Panc1 (cell line): ENCODE measurements at regions not wholly inside any gene's neighbourhood (a gene's known extent, or its start where the extent isn't known, plus 50 kb on each side); places are given as distances from the start of the nearest gene placed in this dataset.

ENCODE experiments used
- ATAC-seq: fragments of 200-7000 bp; cut with Tn5 transposase; 2 replicates; pipeline ENCODE4 v1.9.1; 2020; ENCODE audit warnings: mild to moderate bottlenecking, moderate library complexity
- BruUV-seq: library from RNA; stranded (reverse); fragments of 400-500 nt; replicated peaks from 2 replicates; lab custom pipeline; 2021; lab: Mats Ljungman, UMichigan
- CTCF ChIA-PET: fragments of 300-600 bp; sonication (Branson Sonifier 250); formaldehyde crosslinking; loops from one replicate; lab custom pipeline; 2022; ENCODE audit warnings: antibody characterized with exemption; lab: Charles Lee
- POLR2A ChIA-PET: fragments of 300-600 bp; sonication (Branson Sonifier 250); formaldehyde crosslinking; loops from one replicate; lab custom pipeline; 2022; ENCODE audit warnings: antibody characterized with exemption; lab: Charles Lee
- DNase-seq: peaks from one replicate; pipeline ENCODE4 v3.0.0-alpha.2; 2010; ENCODE audit warnings: low read depth, low spot score
- H3K27ac ChIP-seq: 2 replicates; pipeline ENCODE4 v1.5.1; 2011; ENCODE audit warnings: mild to moderate bottlenecking, low read length, inconsistent platforms
- H3K27me3 ChIP-seq: fragments of 200-500 bp; sonication (Bioruptor generic); 2 replicates; pipeline ENCODE4 v1.6.0; 2014; ENCODE audit warnings: low read length, inconsistent platforms; ENCODE audit not compliant: control insufficient read depth, insufficient read depth
- H3K36me3 ChIP-seq: fragments of 200-500 bp; sonication (Bioruptor generic); 2 replicates; pipeline ENCODE4 v1.5.1; 2014; ENCODE audit warnings: inconsistent platforms, mild to moderate bottlenecking, low read length, moderate library complexity; ENCODE audit not compliant: control insufficient read depth, insufficient read depth
- H3K4me1 ChIP-seq: 2 replicates; pipeline ENCODE4 v1.5.1; 2011; ENCODE audit warnings: inconsistent platforms, mild to moderate bottlenecking, low read length, moderate library complexity; ENCODE audit not compliant: control insufficient read depth, insufficient read depth
- H3K4me3 ChIP-seq, 2 experiments: 2 replicates each; pipeline ENCODE4 v1.5.1; 2011 to 2012; ENCODE audit warnings: low read depth in 2 of 2, low read length in 2 of 2, mild to moderate bottlenecking in 2 of 2, inconsistent platforms in 1 of 2, moderate library complexity in 1 of 2
- H3K9me3 ChIP-seq: fragments of 200-500 bp; sonication (Bioruptor generic); 2 replicates; pipeline ENCODE4 v1.5.1; 2014; ENCODE audit warnings: low read depth, mild to moderate bottlenecking, inconsistent platforms, low read length, moderate library complexity; ENCODE audit not compliant: control insufficient read depth, insufficient read depth
- POLR2AphosphoS5 ChIP-seq: IDR thresholded peaks from 2 replicates; pipeline ENCODE4 v1.6.1; 2012; ENCODE audit warnings: mild to moderate bottlenecking, low read depth, low read length, moderate library complexity
- SIN3A ChIP-seq: IDR thresholded peaks from 2 replicates; pipeline ENCODE4 v1.6.1; 2012; ENCODE audit warnings: low read depth, mild to moderate bottlenecking, low read length, moderate library complexity, borderline replicate concordance; ENCODE audit not compliant: insufficient read depth
- TCF7L2 ChIP-seq: IDR thresholded peaks from 2 replicates; pipeline ENCODE4 v1.6.1; 2011; ENCODE audit warnings: mild to moderate bottlenecking, low read depth, low read length, inconsistent platforms
- in situ Hi-C: cut with HindIII; loops from 2 replicates; pipeline ENCODE4 v1.10.0; 2016; ENCODE audit warnings: low sequenced_read_pairs, low pct_unique_long_range_greater_than_20kb
- intact Hi-C: fragments of 100-400 bp; cut with micrococcal nuclease; formaldehyde crosslinking; loops from one replicate; pipeline ENCODE4 v1.10.0; 2022; ENCODE audit not compliant: unreplicated experiment
- TF ChIP-seq, protein P1 (sequence below): fragments of 450-650 bp; IDR thresholded peaks from 2 replicates; pipeline ENCODE4 v1.5.1; 2017; ENCODE audit warnings: mild to moderate bottlenecking
- TF ChIP-seq, protein P2 (sequence below), 2 experiments: IDR thresholded peaks; 2 replicates each; pipeline ENCODE4 v1.6.1; 2011 to 2012; ENCODE audit warnings: low read depth in 2 of 2, control low read depth in 1 of 2, low read length in 1 of 2, mild to moderate bottlenecking in 1 of 2, moderate library complexity in 1 of 2; ENCODE audit not compliant: insufficient read depth in 1 of 2

DNA sequence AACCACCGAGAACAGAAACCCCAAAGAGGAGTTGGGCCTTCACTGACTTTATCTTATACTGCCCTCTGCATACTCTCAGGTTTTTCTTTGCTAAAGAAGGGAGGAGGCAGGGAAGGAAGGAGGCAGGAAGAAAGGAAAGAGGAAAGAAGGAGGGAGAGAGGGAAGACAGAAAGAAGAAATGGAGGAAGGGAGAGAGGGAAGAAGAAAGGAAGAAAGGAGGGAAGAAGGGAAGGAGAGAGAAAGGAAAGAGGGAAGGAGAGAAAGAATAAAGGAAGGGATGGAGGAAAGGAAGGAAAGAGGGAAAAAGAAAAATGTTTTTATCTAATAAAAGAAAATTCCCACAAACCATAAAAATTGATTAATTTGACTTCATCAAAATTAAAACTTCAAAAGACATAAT lies 294.6 kb downstream of the PTTG2 start:
- BruUV-seq, result no TSS peak
- Histone ChIP-seq H3K36me3 (no peaks in the 10 kb centered on the region), H3K27ac (no peak overlapping the region), H3K9me3 (no peaks in the 10 kb centered on the region), H3K4me1 (no peaks in the 10 kb centered on the region), H3K4me3 (no peak overlapping the region), H3K27me3 (no peaks in the 10 kb centered on the region)
- ChIA-PET POLR2A (no interaction called here), CTCF (no interaction called here)
- ATAC-seq, result no peak
- TF ChIP-seq TCF7L2 (no peak), POLR2AphosphoS5 (no peak), SIN3A (no peak)
- TF ChIP-seq, protein P1, sequence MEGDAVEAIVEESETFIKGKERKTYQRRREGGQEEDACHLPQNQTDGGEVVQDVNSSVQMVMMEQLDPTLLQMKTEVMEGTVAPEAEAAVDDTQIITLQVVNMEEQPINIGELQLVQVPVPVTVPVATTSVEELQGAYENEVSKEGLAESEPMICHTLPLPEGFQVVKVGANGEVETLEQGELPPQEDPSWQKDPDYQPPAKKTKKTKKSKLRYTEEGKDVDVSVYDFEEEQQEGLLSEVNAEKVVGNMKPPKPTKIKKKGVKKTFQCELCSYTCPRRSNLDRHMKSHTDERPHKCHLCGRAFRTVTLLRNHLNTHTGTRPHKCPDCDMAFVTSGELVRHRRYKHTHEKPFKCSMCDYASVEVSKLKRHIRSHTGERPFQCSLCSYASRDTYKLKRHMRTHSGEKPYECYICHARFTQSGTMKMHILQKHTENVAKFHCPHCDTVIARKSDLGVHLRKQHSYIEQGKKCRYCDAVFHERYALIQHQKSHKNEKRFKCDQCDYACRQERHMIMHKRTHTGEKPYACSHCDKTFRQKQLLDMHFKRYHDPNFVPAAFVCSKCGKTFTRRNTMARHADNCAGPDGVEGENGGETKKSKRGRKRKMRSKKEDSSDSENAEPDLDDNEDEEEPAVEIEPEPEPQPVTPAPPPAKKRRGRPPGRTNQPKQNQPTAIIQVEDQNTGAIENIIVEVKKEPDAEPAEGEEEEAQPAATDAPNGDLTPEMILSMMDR, result no peak
- TF ChIP-seq, protein P2, sequence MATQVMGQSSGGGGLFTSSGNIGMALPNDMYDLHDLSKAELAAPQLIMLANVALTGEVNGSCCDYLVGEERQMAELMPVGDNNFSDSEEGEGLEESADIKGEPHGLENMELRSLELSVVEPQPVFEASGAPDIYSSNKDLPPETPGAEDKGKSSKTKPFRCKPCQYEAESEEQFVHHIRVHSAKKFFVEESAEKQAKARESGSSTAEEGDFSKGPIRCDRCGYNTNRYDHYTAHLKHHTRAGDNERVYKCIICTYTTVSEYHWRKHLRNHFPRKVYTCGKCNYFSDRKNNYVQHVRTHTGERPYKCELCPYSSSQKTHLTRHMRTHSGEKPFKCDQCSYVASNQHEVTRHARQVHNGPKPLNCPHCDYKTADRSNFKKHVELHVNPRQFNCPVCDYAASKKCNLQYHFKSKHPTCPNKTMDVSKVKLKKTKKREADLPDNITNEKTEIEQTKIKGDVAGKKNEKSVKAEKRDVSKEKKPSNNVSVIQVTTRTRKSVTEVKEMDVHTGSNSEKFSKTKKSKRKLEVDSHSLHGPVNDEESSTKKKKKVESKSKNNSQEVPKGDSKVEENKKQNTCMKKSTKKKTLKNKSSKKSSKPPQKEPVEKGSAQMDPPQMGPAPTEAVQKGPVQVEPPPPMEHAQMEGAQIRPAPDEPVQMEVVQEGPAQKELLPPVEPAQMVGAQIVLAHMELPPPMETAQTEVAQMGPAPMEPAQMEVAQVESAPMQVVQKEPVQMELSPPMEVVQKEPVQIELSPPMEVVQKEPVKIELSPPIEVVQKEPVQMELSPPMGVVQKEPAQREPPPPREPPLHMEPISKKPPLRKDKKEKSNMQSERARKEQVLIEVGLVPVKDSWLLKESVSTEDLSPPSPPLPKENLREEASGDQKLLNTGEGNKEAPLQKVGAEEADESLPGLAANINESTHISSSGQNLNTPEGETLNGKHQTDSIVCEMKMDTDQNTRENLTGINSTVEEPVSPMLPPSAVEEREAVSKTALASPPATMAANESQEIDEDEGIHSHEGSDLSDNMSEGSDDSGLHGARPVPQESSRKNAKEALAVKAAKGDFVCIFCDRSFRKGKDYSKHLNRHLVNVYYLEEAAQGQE (IDR thresholded peaks at IDR 0.05; ENCODE audit: insufficient read depth in 1 of 2, low read depth in 2 of 2, low read length in 1 of 2), result no peak
- no peak for DNase-seq
- intact Hi-C loops (no loop called here), in situ Hi-C loops (no loop called here)

DNA sequence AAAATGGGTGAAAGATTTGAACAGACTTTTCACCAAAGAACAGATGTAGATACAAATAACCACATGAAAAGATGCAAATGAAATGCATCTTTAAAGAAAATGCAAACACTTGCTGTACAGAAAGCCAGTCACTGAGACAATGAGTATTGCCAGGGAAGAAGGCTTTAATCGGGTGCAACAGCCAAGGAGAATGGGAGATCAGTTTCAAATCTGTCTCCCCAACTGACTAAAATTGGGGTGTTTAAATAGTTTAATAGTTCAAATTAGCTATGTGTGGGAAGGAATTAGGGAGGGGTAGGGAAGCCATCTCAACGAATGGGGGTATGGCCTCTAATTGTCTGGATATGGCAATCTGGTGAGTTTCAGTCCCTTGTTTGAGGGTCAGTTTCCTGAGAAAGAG lies 295.4 kb downstream of the PTTG2 start:
- in situ Hi-C loops, result no loop called here
- no peak for TF ChIP-seq TCF7L2
- TF ChIP-seq SIN3A, result no peak
- TF ChIP-seq, protein P2 (IDR thresholded peaks at IDR 0.05; ENCODE audit: insufficient read depth in 1 of 2, low read depth in 2 of 2, low read length in 1 of 2), result no peak
- TF ChIP-seq POLR2AphosphoS5, result no peak
- TF ChIP-seq, protein P1, result no peak
- Histone ChIP-seq H3K9me3 (no peaks in the 10 kb centered on the region), H3K27ac (no peak overlapping the region), H3K4me3 (no peak overlapping the region), H3K27me3 (no peaks in the 10 kb centered on the region), H3K36me3 (no peaks in the 10 kb centered on the region), H3K4me1 (no peaks in the 10 kb centered on the region)
- intact Hi-C loops, result no loop called here
- POLR2A ChIA-PET, result no interaction called here
- no peak for ATAC-seq
- no TSS peak for BruUV-seq
- CTCF ChIA-PET, result no interaction called here
- DNase-seq, result no peak
